ENCODE measurements at regions not wholly inside any gene's neighbourhood (a gene's known extent, or its start where the extent isn't known, plus 50 kb on each side); places are given as distances from the start of the nearest gene placed in this dataset.

- no peak for DNase-seq (ENCODE audit: low read depth, low spot score)
Measured at GRCh38 chr2:16124881-16125613, 184.7 kb downstream of the MYCN start.

- no peak for DNase-seq (ENCODE audit: low read depth, low spot score)
Measured at GRCh38 chr2:16123856-16124780, 183.8 kb downstream of the MYCN start.

- no peak for DNase-seq (ENCODE audit: low read depth, low spot score)
Measured at GRCh38 chr2:16123421-16123820, 183.1 kb downstream of the MYCN start.

GRCh38 chr2:16122556-16122955, 182.2 kb downstream of the MYCN start:
- DNase-seq (ENCODE audit: low read depth, low spot score): no peak

GRCh38 chr2:16121986-16122390, 181.6 kb downstream of the MYCN start:
- DNase-seq (ENCODE audit: low read depth, low spot score): no peak

GRCh38 chr2:16121231-16121985, 181.1 kb downstream of the MYCN start:
- DNase-seq (ENCODE audit: low read depth, low spot score): no peak

- no peak for DNase-seq (ENCODE audit: low read depth, low spot score)
Measured at GRCh38 chr2:16120591-16121180, 180.3 kb downstream of the MYCN start.

- DNase-seq (ENCODE audit: low read depth, low spot score): no peak
Measured at GRCh38 chr2:16119741-16120140, 179.4 kb downstream of the MYCN start.

GRCh38 chr2:16118611-16119590, 178.6 kb downstream of the MYCN start:
- no peak for DNase-seq (ENCODE audit: low read depth, low spot score)

GRCh38 chr2:16117791-16118610, 177.7 kb downstream of the MYCN start:
- no peak for DNase-seq (ENCODE audit: low read depth, low spot score)

- no peak for DNase-seq (ENCODE audit: low read depth, low spot score)
Measured at GRCh38 chr2:16117021-16117700, 176.8 kb downstream of the MYCN start.

GRCh38 chr2:16115881-16116830, 175.8 kb downstream of the MYCN start:
- no peak for DNase-seq (ENCODE audit: low read depth, low spot score)

GRCh38 chr2:16115291-16115690, 174.9 kb downstream of the MYCN start:
- DNase-seq (ENCODE audit: low read depth, low spot score): no peak

- no peak for DNase-seq (ENCODE audit: low read depth, low spot score)
Measured at GRCh38 chr2:16114836-16115235, 174.5 kb downstream of the MYCN start.

- no peak for DNase-seq (ENCODE audit: low read depth, low spot score)
Measured at GRCh38 chr2:16114070-16114469, 173.7 kb downstream of the MYCN start.

- DNase-seq (ENCODE audit: low read depth, low spot score): no peak
Measured at GRCh38 chr2:16113568-16113967, 173.2 kb downstream of the MYCN start.

- DNase-seq (ENCODE audit: low read depth, low spot score): no peak
Measured at GRCh38 chr2:16112972-16113560, 172.7 kb downstream of the MYCN start.
